OCI-LY1 (cell line): ENCODE measurements at regions not wholly inside any gene's neighbourhood (a gene's known extent, or its start where the extent isn't known, plus 50 kb on each side); places are given as distances from the start of the nearest gene placed in this dataset.

ENCODE experiments used
- EZH2 ChIP-seq: fragments of 200-600 bp; sonication (generic), shearing (Covaris generic); IDR thresholded peaks from 2 replicates; pipeline ENCODE4 v1.8.0; 2017; ENCODE audit warnings: borderline replicate concordance, mixed run types, mild to moderate bottlenecking, antibody characterized with exemption, low read length, moderate library complexity, mixed read lengths
- TF ChIP-seq, protein P1 (sequence below): fragments of 200-600 bp; sonication (generic), shearing (Covaris generic); IDR thresholded peaks from 2 replicates; pipeline ENCODE4 v1.5.1; 2017; ENCODE audit warnings: mild to moderate bottlenecking, antibody characterized with exemption, low read length, moderate library complexity, mixed read lengths

DNA sequence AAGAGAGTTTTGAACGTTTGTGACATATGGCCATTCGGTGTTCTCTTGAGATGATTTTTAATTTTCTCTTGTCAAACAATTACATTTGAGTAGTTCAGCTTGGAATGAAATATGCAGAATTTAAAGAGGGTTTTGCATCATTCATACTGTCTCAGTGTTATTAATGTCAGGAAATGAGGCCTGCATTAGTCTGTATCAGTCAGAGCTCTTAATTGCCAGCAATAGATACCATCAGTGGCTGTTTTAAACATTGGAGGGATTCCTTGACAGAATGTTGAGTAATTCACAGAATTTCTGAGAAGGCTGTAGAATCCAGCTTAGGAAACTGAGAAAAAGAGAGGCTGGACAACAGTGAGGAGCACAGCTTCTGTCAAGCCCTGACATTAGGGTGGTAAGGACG, 722.0 kb downstream of the NR2F2 start:
- TF ChIP-seq, protein P1, sequence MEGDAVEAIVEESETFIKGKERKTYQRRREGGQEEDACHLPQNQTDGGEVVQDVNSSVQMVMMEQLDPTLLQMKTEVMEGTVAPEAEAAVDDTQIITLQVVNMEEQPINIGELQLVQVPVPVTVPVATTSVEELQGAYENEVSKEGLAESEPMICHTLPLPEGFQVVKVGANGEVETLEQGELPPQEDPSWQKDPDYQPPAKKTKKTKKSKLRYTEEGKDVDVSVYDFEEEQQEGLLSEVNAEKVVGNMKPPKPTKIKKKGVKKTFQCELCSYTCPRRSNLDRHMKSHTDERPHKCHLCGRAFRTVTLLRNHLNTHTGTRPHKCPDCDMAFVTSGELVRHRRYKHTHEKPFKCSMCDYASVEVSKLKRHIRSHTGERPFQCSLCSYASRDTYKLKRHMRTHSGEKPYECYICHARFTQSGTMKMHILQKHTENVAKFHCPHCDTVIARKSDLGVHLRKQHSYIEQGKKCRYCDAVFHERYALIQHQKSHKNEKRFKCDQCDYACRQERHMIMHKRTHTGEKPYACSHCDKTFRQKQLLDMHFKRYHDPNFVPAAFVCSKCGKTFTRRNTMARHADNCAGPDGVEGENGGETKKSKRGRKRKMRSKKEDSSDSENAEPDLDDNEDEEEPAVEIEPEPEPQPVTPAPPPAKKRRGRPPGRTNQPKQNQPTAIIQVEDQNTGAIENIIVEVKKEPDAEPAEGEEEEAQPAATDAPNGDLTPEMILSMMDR, result no peak
- TF ChIP-seq EZH2, result no peak
